Tibial nerve (tissue), 4 donors: ENCODE measurements at regions not wholly inside any gene's neighbourhood (a gene's known extent, or its start where the extent isn't known, plus 50 kb on each side); places are given as distances from the start of the nearest gene placed in this dataset.

ENCODE experiments used
- EP300 ChIP-seq, 2 donors: sonication (generic); formaldehyde crosslinking; IDR thresholded peaks; one replicate each; pipeline ENCODE4 v1.6.1; 2017; ENCODE audit warnings: antibody characterized with exemption in 2 of 2, mild to moderate bottlenecking in 1 of 2
- POLR2A ChIP-seq, 2 donors: fragments of 450-650 bp; IDR thresholded peaks; one replicate each; pipeline ENCODE4 v1.6.1; 2017; ENCODE audit warnings: antibody characterized with exemption in 2 of 2, mild to moderate bottlenecking in 2 of 2, moderate library complexity in 2 of 2
- TF ChIP-seq, protein P1 (sequence below), 5 experiments: fragments of 200-600 bp in 3 of 5; fragments of 450-650 bp in 2 of 5; sonication (generic) in 3 of 5; IDR thresholded peaks; one replicate each; pipeline ENCODE4 v1.5.1; 2016 to 2019; ENCODE audit warnings: antibody characterized with exemption in 5 of 5, mild to moderate bottlenecking in 3 of 5, moderate library complexity in 2 of 5

DNA sequence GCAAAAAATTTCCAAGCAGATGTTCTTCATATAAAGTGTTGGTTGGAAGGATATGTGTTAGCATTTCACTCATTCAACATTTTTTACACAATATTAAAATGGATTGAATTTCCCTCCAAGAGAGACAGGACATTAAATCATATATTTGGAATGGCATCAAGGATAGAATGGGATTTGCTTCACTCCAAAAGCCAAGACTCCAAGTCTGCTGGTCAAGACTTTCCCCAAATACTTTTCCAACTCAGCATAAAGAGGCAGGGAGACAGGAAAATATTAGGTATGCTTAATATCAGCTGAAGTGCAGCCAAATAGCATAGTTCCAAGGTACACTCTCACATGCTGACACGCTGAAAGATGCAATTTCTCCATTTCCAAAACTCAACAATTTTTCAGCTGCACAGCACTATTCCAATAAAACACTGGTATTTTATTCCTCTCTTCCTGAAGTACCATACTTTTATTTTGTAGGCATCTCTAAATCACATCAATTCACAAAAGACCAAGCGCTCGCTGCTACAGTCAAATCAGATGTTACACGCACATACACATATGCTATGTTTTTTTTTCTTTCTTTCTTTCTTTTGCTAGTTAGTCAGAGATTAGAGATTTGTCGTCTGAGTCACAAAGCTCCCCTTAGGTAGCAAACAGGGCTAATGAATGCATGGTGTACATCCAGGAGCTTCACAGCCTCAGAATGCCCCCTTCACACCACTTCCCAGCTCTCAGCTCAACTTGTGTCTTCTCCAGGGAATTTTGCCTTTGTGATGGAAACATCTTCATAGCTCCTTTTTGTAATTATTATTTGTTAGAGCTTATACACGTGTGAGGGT, 1033.8 kb upstream of the AUTS2 start:
- TF ChIP-seq, protein P1, sequence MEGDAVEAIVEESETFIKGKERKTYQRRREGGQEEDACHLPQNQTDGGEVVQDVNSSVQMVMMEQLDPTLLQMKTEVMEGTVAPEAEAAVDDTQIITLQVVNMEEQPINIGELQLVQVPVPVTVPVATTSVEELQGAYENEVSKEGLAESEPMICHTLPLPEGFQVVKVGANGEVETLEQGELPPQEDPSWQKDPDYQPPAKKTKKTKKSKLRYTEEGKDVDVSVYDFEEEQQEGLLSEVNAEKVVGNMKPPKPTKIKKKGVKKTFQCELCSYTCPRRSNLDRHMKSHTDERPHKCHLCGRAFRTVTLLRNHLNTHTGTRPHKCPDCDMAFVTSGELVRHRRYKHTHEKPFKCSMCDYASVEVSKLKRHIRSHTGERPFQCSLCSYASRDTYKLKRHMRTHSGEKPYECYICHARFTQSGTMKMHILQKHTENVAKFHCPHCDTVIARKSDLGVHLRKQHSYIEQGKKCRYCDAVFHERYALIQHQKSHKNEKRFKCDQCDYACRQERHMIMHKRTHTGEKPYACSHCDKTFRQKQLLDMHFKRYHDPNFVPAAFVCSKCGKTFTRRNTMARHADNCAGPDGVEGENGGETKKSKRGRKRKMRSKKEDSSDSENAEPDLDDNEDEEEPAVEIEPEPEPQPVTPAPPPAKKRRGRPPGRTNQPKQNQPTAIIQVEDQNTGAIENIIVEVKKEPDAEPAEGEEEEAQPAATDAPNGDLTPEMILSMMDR (IDR thresholded peaks at IDR 0.05) = no peak
- TF ChIP-seq EP300 (IDR thresholded peaks at IDR 0.05) = no peak
- no peak for TF ChIP-seq POLR2A (IDR thresholded peaks at IDR 0.05)
